Dermis microvascular lymphatic vessel endothelial cell (primary cell): ENCODE measurements at regions not wholly inside any gene's neighbourhood (a gene's known extent, or its start where the extent isn't known, plus 50 kb on each side); places are given as distances from the start of the nearest gene placed in this dataset.
A peak's percentile ranks its signal among the peaks of the same experiment; 100 is the strongest.
"Not testable (repeated sequence)": the region's sequence is repeated elsewhere in the genome, so short reads cannot be mapped to it uniquely, and the experiment has no call there.

Experiments used
- DNase-seq, 2 donors: peaks; one replicate each; pipeline versions ENCODE4 v3.0.0 to v3.0.0-alpha.2; 2010; ENCODE audit warnings: low read depth in 2 of 2

DNA sequence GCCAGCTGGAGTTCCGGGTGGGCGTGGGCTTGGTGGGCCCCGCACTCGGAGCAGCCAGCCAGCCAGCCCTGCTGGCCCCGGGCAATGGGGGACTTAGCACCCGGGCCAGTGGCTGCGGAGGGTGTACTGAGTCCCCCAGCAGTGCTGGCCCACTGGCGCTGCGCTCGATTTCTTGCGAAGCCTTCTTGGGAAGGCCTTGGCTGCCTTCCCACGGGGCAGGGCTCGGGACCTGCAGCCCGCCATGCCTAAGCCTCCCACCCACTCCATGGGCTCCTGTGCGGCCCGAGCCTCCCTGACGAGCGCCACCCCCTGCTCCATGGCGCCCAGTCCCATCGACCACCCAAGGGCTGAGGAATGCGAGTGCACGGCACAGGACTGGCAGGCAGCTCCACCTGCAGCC, 321.6 kb downstream of the SH2D4B start:
- not testable (repeated sequence) for DNase-seq

- no peak for DNase-seq
Measured at GRCh38 chr10:80860719-80861118, 323.0 kb downstream of the SH2D4B start.

DNA sequence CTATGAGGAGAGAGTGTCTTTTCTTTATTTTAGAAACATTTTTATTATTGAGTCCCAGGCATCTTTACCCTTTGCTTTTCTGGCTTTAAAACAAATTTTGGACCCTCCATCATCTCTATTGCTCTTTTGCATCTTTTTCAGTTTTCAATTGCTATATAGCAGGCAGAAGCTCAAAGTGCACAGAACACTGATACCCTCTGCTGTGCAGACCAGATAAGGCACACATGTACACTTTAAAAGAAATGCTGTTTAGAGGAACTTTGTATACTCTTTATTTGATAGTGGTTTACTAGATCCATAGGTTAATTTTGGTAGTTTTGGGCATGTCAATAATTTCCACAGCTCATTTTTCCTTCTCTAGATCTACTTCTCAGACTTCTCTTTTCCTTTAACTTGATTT, 324.2 kb downstream of the SH2D4B start:
- DNase-seq, result no peak

DNA sequence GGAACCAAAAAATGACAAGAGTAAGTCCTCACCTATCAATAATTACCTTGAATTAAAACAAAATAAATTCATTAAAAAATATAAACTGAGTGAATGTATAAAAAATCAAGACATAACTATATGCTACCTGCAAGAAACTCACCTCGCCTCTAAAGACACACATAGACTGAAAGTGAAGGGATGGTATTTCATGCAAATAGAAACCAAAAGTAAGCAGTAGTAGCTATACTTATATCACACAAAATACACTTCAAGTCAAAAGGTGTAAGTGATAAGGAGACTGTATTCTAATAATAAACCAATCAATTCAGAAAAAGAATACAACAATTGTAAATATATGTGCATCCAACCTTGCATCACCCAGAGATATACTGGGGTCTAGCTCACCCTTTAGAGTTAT, 332.6 kb downstream of the SH2D4B start:
- no peak for DNase-seq

DNA sequence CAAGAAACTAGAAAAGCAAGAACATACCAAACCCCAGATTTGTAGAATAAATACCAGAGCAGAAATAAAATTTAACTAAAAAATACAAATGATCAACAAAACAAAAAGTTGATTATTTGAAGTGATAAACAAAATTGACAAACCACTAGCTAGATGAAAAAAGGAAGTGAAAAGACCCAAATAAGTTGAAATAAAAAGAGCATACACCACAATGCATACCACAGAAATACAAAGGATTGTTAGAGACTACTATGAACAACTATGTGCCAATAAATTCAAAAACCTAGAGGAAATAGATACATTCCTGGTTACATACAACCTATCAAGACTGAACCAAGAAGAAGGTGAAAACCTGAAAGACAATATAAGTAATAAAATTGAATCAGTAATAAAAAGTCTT, 333.4 kb downstream of the SH2D4B start:
- no peak for DNase-seq

GRCh38 chr10:80878330-80878729, 340.6 kb downstream of the SH2D4B start:
- no peak for DNase-seq

DNA sequence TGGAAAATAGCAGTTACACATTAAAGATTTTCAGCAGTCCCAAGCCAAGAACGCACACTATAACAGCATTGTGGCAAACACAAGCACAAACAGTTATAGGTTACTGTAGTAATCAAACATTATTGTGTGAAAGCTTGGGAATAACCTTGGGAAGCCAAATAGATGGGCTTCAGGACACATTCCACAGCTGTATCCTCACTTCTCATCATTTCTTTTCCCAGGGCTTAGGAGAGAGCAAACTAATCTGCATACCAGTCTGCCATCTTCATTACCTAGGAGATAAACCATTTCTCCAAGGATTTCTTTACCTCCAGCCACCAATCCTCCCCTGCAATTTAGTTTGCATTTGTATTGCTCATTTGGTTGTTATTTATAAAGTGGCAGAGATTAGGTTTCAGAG, 352.4 kb downstream of the SH2D4B start:
- DNase-seq, result no peak

DNA sequence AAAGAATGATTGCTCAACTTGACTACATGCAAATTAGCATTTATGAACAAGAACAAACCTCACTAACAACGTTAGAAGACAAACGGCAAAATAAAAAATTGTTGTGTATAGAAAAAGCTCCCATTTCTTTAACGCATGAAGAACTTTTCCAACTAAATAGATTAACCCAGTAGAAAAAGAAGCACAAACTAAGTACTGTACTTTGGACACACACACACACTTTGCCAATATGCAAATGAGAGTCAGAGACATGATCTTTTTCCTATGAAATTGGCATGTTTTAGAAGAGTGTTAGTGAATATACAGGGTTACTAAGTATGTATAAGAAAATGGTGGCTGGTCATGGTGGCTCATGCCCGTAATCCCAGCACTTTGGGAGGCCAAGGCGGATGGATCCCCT, 355.6 kb downstream of the SH2D4B start:
- no peak for DNase-seq

DNA sequence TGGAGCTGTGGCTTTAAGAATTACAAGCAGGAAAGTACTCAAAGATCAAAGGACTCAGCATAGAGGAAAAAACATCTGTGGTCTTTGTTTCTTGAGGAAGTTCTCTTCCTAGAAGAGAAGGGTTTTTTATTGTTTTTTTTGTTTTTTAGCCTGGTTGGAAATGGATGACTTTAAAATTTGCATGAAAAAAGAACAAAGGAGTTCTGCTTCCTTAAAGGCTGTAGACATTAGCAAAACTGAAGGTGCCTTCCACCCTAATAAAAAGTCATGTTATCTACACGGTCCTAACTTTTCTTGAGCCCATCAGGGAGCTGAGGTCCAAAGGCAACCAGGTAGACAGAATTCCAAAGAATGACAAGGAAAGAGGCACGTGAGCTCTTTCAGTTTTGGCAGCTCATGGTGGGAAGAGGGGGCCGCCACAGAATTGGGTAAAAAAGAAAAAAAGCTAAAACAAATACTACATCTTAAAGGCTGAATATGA, 356.6 kb downstream of the SH2D4B start:
- no peak for DNase-seq

DNA sequence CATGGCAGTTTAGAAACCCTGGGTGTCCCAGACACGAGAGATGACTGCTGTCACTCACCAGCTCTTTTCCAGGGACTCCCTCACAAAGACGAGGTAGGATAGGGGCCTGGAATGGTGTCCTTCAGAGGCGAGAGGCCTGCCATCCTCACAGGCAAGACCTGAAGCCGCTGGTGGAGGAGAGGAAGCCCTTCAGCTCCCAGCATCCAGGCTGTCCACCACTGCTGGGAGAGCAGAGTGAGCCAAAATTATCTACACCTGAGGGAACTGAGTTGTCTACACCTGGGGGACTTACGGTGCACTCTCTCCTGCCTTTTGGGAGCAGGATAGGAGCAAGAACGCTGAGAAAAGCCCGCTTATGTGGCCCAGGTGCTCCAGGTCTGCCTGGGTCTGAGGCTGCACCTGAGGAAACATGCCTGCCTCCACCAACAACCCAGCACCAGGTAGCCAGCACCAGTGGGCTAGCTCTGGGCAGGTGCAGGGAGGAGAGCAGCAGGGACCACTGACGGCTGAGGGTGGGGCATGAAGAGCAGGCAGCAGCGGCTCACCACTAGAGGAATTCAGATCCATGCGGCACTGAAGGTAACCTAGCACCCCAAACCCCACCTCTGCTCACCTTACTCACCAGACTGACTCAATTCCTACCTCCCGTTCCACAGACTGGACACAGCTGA, 357.2 kb downstream of the SH2D4B start:
- no peak for DNase-seq

- DNase-seq, result no peak
Measured at GRCh38 chr10:80896076-80896475, 358.4 kb downstream of the SH2D4B start.

DNA sequence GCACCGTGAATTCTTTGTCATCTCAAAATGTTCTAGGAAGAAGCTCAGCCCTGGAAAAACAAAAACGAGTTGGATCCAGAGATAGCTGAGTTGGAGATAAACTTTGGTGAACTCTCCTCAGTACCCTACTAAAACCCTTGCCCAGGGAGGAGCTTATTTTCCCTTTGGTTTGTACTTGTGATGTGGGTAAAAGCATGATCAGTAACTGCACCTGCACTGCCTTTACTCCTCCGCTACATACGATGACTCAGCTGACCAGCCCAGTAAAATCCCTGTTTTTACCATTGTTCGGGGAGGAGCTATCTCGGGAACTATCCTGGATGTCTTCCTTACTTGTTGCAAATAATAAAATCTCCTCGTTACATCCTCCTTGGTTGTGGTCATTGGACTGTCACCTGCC, 359.3 kb downstream of the SH2D4B start:
- DNase-seq, result no peak

- no peak for DNase-seq
Measured at GRCh38 chr10:80900661-80901060, 363.0 kb downstream of the SH2D4B start.

GRCh38 chr10:80908611-80909010, 370.9 kb downstream of the SH2D4B start:
- DNase-seq, result no peak

GRCh38 chr10:80909254-80909653, 371.6 kb downstream of the SH2D4B start:
- no peak for DNase-seq

DNA sequence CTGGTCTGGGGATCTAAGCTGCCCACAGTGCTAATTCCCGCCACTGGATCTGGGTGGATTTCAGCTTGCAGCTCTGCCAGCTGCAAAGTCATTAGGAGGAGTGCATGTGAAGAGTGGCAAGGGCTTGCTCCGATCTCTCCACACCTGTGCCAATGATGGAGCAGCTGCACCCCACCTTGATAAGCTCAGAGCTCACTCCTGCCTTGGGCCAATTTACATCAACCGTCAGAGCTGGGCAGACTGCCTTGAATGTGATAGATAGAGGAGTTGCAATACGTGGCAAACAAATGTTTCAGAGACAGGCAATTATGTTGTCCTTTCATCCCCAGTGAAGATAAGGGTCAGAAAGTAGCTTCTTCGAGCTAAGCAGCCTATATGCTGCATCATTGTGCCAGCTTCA, 379.9 kb downstream of the SH2D4B start:
- no peak for DNase-seq

DNA sequence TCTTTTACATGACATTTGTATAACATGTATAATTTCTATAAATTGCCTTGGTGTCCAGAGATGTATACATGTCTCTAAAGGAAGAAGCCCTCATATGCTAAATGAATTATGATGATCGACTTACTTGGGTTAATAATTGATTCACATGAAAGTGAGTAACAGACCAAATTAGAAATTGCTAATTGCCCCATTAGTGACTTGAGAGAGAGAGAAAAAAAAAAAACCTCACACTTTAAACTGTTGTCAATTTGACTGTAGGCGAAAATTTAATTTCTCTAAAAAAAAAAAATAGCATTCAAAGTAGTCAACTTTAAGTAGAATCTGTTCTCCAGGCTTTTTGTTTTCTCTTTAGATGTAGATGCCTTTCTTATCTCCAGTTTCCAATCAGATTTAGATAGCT, 383.3 kb downstream of the SH2D4B start:
- no peak for DNase-seq

- peak; percentile 9 to 50 for DNase-seq
Measured at GRCh38 chr10:80924063-80924952, 386.6 kb downstream of the SH2D4B start.

- DNase-seq, result no peak
Measured at GRCh38 chr10:80927419-80928078, 389.8 kb downstream of the SH2D4B start.

GRCh38 chr10:80938903-80939302, 401.2 kb downstream of the SH2D4B start:
- no peak for DNase-seq

DNA sequence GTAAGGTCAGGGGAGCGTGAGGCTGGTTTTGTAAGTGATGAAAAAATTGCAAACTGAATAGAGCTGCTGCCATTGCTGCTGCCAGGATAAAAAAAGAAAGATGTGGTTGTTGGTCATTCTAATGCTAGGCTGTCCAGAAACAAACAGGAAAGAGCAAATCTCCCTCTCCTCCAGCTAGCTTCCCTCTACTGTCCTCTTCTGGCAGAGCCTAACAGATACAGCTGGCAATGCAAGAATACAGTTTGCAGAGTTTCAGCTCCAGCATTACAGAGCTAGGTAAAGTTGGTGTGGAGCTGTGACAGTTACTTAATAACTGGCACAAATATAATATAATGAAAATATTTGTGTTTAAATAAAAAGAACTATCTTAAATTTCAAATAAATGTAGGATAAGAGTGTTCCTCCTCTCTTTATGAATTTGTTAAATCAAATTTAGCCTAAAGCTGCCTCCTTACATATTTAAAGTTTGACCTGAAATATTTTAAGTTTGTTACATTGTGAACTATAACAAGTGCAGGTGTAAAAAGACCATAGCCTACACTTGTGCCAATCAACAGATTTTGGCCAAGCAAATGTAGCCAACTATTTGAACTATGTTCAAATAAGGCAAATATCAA, 407.7 kb downstream of the SH2D4B start:
- no peak for DNase-seq

GRCh38 chr10:80946073-80946472, 408.4 kb downstream of the SH2D4B start:
- no peak for DNase-seq
